GM12891 (cell line): ENCODE measurements at regions not wholly inside any gene's neighbourhood (a gene's known extent, or its start where the extent isn't known, plus 50 kb on each side); places are given as distances from the start of the nearest gene placed in this dataset.

Source experiments
- POLR2A ChIP-seq: IDR thresholded peaks from 2 replicates; pipeline ENCODE4 v1.6.1; 2011; ENCODE audit warnings: low read depth, low read length, control low read depth
- POLR2AphosphoS5 ChIP-seq: IDR thresholded peaks from 2 replicates; pipeline ENCODE4 v1.6.1; 2011; ENCODE audit warnings: low read depth, low read length, control low read depth
- SPI1 ChIP-seq: IDR thresholded peaks from 2 replicates; pipeline ENCODE4 v1.6.1; 2011; ENCODE audit warnings: low read depth, low read length, control low read depth
- TAF1 ChIP-seq: IDR thresholded peaks from 2 replicates; pipeline ENCODE4 v1.6.1; 2011; ENCODE audit warnings: low read depth, low read length, control low read depth

DNA sequence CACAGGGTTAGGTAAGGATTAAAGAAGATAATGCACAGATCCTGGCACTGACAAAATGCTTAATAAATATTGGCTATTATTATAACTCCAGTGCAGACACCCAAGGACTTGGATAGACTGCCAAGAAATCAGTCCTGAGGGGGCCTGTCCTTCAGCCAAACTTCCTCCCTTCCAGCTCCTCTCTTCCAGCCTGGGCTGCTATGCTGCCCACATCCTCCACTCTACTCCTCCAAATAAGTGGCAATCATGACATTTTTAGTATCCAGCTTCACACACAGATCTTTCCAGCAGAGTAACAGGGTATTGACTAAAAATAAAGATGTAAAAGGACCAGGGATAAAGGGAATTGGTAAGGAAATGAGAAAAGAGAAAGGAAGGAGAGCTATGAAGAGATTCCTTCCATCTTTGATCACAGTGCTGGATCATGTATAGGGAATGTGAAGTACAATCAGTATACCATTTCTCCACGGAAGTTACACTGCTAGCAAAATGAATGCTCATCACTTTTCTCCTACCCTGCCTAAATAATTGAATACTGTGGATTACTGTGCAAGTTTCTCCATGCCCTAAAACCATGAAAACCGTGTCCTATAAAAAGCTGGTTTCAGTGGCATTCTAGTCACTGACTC, 136.0 kb upstream of the OSMR start:
- TF ChIP-seq POLR2A: no peak
- no peak for TF ChIP-seq POLR2AphosphoS5
- TF ChIP-seq TAF1: no peak
- TF ChIP-seq SPI1: no peak
